Inferior parietal cortex (tissue), 1 donor: ENCODE measurements at regions not wholly inside any gene's neighbourhood (a gene's known extent, or its start where the extent isn't known, plus 50 kb on each side); places are given as distances from the start of the nearest gene placed in this dataset.
"Not testable (repeated sequence)": the region's sequence is repeated elsewhere in the genome, so short reads cannot be mapped to it uniquely, and the experiment has no call there.

Experiments used
- DNase-seq: peaks from one replicate; pipeline ENCODE4 v3.0.0-alpha.2; 2016; ENCODE audit errors: extremely low spot score

GRCh38 chr4:9604031-9604892, 160.0 kb downstream of the DEFB131A start:
- peak; percentile 11 for DNase-seq

GRCh38 chr4:9604893-9605190, 160.6 kb downstream of the DEFB131A start:
- DNase-seq, result not testable (repeated sequence)

DNA sequence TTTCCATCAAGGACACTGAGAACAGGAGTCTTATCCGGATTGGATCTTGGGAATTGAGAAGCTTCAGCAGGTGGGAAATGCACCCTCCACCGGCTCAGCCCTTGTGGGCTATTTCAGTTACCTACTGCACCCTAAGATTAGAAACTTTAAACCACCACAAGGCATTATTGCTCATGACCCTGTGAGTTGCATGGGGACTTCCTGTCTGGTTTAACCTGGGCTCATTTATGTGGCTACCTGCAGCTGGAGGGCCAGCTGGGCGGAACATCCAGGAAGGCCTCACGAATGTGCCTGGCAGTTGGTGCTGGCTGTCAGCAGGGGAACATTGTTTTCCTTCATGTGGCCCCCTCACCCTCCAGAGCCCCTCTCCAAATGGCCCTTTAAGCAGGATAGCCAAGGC, 164.1 kb downstream of the DEFB131A start:
- no peak for DNase-seq

DNA sequence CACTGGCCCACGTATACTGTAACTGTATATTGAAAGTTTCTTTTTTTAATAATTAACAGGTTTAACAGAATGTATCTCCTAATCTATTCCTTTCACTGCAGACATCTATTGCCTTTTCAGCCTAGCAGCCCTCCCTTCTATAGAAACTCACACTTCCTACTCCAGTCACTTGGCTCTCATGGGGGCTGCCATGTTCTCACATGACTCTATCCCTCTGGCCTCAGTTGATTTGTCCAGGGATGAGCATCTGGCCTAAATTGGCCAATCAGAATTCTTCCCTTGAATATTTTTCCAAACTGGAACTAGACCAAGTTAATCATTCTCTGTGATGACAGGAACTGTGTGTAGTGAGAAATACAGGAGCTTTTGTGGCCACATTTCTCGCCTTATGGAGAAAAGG, 166.1 kb downstream of the DEFB131A start:
- DNase-seq, result not testable (repeated sequence)

DNA sequence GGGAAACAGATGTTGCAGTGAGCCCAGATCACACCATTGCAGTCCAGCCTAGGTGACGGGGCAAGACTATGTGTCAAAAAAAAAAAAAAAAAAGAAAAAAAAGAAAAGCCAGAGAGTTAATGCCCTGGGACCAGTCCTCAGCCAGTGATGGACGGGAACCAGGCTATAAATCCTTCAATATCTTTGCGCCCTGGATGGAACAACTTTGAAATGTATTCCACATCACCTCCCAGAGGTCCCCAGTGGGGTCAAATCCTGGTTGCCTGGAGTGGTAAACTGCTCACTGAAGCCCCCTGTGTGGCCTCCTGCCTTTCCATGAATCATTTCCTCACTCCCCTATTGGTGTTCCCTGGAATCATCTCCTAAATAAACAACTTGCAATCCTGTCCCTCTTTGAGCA, 166.9 kb downstream of the DEFB131A start:
- DNase-seq, result no peak

GRCh38 chr4:9636411-9636810, 145.0 kb upstream of the DRD5 start:
- not testable (repeated sequence) for DNase-seq

GRCh38 chr4:9659678-9660077, 121.8 kb upstream of the DRD5 start:
- DNase-seq, result peak; percentile 2

GRCh38 chr4:9660955-9661354, 120.5 kb upstream of the DRD5 start:
- DNase-seq, result not testable (repeated sequence)

DNA sequence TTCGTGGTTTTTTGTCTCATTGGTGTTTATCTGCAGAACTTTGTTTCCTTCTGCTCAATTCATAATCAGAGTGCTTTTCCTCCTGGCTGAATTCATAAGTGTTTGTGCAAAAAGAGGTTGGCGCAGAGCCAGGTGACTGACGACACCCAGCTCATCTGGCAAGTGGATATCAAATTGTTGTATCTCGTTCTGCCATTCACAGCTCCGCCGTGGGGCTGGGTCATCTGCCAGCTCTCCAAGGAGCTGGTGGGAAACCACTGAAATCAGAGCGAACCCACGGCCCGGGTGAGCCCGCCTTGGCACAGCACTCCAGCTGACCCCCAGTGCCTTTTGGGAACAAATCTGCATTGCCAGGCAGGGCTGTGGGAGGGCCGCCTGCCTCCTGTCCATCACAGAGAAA, 110.7 kb upstream of the DRD5 start:
- DNase-seq, result not testable (repeated sequence)

- DNase-seq, result not testable (repeated sequence)
Observed at GRCh38 chr4:9677357-9677756, 104.1 kb upstream of the DRD5 start.

DNA sequence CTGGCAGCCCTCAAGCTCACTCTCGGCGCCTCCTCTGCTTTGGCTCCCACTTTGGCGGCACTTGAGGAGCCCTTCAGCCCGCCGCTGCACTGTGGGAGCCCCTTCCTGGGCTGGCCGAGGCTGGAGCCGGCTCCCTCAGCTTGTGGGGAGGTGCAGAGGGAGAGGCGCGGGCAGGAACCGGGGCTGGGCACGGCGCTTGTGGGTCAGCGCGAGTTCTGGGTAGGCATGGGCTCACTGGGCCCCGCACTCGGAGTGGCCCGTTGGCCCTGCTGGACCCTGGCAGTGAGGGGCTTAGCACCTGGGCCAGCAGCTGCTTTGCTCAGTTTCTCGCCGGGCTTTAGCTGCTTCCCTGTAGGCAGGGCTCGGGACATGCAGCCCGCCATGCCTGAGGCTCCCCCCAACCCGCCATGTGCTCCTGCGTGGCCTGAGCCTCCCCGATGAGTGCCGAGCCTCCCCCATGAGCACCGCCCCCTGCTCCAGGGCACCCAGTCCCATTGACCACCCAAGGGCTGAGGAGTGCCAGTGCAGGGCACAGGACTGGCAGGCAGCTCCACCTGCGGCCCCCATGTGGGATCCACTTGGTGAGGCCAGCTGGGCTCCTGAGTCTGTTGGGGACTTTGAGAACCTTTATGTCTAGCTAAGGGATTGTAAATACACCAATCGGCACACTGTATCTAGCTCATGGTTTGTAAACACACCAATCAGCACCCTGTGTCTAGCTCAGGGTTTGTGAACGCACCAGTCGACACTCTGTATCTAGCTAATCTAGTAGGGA, 101.5 kb upstream of the DRD5 start:
- DNase-seq, result no peak

DNA sequence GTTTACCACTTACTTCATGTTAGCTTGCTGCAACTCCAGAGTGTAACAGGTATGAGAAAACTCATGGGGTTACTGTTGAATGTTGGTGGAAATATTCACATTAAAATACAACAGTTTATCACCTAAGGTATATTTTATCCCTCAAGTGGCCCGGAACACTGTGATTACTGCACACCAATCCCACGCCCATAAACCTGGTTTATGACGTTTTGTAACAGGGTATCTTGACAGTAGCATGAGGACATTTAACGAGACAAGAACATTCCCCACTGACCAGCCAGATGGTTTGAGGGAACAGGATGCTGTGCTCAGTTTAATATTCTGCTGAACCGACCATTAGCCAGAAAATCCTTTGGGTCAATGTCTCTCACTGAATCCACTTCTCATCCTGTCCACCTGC, 98.3 kb upstream of the DRD5 start:
- not testable (repeated sequence) for DNase-seq

DNA sequence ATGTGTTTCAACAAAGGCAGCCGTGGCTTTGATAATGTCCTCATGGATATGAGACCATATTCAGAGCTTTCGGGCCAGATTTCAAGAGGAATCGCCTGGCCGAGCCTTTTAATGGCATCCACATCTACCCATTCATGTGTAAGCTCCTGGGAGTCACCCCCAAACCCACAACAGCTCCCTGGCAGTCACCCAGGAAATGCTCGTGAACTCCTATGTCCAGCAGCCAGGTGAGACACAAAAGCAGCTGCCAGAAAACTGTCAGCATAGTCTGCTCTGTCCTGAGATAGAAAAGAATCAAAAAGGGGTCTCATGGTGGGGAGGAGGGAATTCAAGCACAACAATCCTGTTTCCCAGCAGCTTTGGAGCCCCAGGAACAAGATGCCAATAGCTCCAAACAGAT, 96.4 kb upstream of the DRD5 start:
- DNase-seq, result not testable (repeated sequence)

- no peak for DNase-seq
Observed at GRCh38 chr4:9685692-9686091, 95.7 kb upstream of the DRD5 start.

GRCh38 chr4:9690636-9691237, 90.7 kb upstream of the DRD5 start:
- not testable (repeated sequence) for DNase-seq

GRCh38 chr4:9691238-9692065, 90.0 kb upstream of the DRD5 start:
- DNase-seq, result peak; percentile 87

DNA sequence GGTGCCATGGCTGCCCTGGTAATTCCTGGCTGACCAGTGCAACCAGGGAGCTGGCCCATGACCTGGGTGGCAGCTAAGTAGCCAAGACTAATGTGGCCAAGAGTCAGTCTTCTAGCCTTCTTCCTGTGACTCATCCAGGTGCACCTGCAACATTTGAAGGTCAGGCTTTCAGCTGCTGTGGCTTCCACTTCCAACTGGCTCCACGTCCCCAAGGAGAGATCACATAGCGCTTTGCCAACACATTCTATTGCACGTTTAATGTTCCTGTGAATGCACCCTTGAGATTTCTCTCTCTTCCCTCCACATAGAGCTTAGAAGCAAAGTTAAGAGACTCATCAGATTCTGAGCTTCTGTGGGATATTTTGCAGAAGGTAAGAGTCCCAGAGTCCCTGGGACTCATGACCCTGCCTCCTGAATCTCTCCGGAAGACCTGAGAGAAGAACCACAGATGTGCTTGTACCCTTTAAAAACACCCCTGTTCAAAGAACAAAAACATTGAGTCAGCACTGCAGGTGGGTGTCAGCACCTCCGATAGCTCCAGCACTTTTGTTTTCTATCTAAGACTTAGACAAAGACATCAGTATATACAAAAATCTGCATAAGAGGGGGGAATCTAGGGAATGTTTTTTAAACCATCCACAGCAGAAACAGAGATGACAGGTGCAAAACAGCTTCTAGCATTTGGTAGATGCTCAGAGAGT, 88.5 kb upstream of the DRD5 start:
- not testable (repeated sequence) for DNase-seq

GRCh38 chr4:9694403-9694802, 87.0 kb upstream of the DRD5 start:
- DNase-seq, result not testable (repeated sequence)

GRCh38 chr4:9695994-9696393, 85.4 kb upstream of the DRD5 start:
- not testable (repeated sequence) for DNase-seq

DNA sequence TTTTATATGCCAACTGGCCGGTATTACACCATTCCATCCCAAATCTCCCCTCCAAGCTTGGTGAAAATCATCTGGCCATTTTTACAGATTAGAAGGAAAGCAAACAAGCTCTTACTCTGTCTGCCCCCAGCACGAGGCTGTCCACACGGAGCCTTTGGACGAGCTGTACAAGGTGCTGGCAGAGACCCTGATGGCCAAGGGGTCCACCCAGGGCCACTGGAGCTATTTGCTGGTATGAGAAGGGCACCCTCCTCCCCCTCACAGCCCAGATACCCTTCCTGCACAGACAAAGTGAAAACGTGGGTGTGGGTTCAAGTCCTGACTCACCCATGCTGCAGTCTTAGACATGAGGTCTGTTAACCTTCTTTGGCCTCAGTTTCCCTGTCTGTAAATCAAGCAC, 84.9 kb upstream of the DRD5 start:
- not testable (repeated sequence) for DNase-seq

DNA sequence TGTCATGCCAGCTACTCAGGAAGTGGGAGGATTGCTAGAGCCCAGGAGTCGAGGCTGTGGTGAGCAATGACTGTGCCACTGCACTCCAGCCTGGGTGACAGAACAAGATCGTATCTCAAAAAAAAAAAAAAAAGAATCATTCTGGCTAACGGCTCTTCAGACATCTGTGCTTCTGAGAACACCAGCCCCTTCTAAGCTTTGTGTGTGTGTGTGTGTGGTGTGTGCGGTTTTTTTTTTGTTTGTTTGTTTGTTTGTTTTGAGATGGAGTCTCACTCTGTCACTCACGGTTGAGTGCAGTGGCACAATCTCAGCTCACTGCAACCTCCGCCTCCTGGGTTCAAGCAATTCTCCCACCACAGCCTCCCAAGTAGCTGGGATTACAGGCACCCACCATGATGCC, 79.4 kb upstream of the DRD5 start:
- DNase-seq, result not testable (repeated sequence)
